Transverse colon (tissue), 4 donors: ENCODE measurements at regions not wholly inside any gene's neighbourhood (a gene's known extent, or its start where the extent isn't known, plus 50 kb on each side); places are given as distances from the start of the nearest gene placed in this dataset.
"Not testable (repeated sequence)": the region's sequence is repeated elsewhere in the genome, so short reads cannot be mapped to it uniquely, and the experiment has no call there.

ENCODE experiments used
- DNase-seq: peaks from one replicate; pipeline ENCODE4 v3.0.0-alpha.2; 2019
- H3K27ac ChIP-seq, 4 donors: fragments of 200-600 bp; sonication (generic); 2 replicates each; pipeline ENCODE4 v1.5.1; 2016 to 2018; ENCODE audit warnings: inconsistent platforms in 4 of 4
- H3K27me3 ChIP-seq: fragments of 200-600 bp; sonication (generic); 2 replicates; pipeline ENCODE4 v1.5.1; 2017; ENCODE audit warnings: inconsistent platforms
- H3K36me3 ChIP-seq, 4 donors: fragments of 200-600 bp; sonication (generic); 2 replicates each; pipeline ENCODE4 v1.5.1; 2017 to 2019; ENCODE audit warnings: inconsistent platforms in 4 of 4
- H3K4me1 ChIP-seq, 4 donors: fragments of 200-600 bp; sonication (generic); 2 replicates each; pipeline ENCODE4 v1.5.1; 2017 to 2020; ENCODE audit warnings: inconsistent platforms in 4 of 4
- H3K4me3 ChIP-seq, 4 donors: fragments of 200-600 bp; sonication (generic); 1 replicate in 1 of 4; 2 replicates in 3 of 4; pipeline versions ENCODE4 v1.5.1 to v1.6.1; 2017 to 2019; ENCODE audit warnings: inconsistent platforms in 4 of 4
- H3K9me3 ChIP-seq, 2 donors: fragments of 200-600 bp; sonication (generic); 2 replicates each; pipeline ENCODE4 v1.5.1; 2017 to 2019; ENCODE audit warnings: inconsistent platforms in 2 of 2
- CTCF ChIP-seq, 5 experiments: fragments of 200-600 bp in 3 of 5; fragments of 450-650 bp in 2 of 5; sonication (generic) in 3 of 5; IDR thresholded peaks; 1 replicate in 2 of 5; 2 replicates in 3 of 5; pipeline ENCODE4 v1.5.1; 2016 to 2017; ENCODE audit warnings: antibody characterized with exemption in 5 of 5, inconsistent platforms in 3 of 5, mild to moderate bottlenecking in 2 of 5, moderate library complexity in 1 of 5
- EP300 ChIP-seq: sonication (generic); formaldehyde crosslinking; IDR thresholded peaks from one replicate; pipeline ENCODE4 v1.6.1; 2017; ENCODE audit warnings: antibody characterized with exemption, low read depth
- POLR2A ChIP-seq: fragments of 450-650 bp; IDR thresholded peaks from one replicate; pipeline ENCODE4 v1.6.1; 2016; ENCODE audit warnings: antibody characterized with exemption, mild to moderate bottlenecking, moderate library complexity
- POLR2AphosphoS5 ChIP-seq, 3 donors: sonication (generic); formaldehyde crosslinking; IDR thresholded peaks; one replicate each; pipeline ENCODE4 v1.6.1; 2016; ENCODE audit warnings: antibody characterized with exemption in 3 of 3
- WGBS, 2 donors: methylation state at CpG; one replicate each; pipeline ENCODE4 v1.1.5; 2018; ENCODE audit warnings: low coverage in 1 of 2; 5-methylcytosine and 5-hydroxymethylcytosine counted together
- in situ Hi-C, 4 donors: fragments of 200-750 bp; cut with MboI; loops; one replicate each; pipeline versions ENCODE4 v1.15.0 to v1.15.1; 2017; ENCODE audit warnings: low sequenced_read_pairs in 3 of 4, low pct_ligation_motif_present in 1 of 4, low pct_unique_long_range_greater_than_20kb in 1 of 4
- intact Hi-C: fragments of 100-400 bp; cut with DNase I; formaldehyde crosslinking; loops from one replicate; pipeline ENCODE4 v1.15.1; 2023; ENCODE audit warnings: low total_unique reads

DNA sequence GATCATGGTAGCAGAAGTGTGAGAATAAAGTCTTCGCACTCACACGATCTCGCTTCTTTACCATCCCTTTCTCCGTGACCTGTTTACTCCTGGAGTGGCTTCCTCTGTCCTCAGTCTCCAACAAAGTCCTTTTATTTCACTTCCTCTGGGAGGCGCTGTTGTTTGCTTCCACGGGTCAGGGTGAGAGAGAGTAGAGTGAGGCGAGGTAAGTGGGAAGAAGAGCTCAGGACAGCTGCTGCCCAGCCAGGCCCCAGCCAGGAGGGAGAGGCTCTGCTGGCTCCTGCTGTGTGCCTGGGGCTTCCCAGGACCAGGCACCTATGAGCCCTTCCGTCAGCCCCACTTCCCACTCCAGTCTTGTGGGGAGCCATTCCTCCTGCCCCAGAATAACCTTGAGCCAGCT, 242.1 kb downstream of the FGF9 start:
- intact Hi-C loops (no loop called here), in situ Hi-C loops (no loop called here)
- H3K4me3 ChIP-seq: no peak overlapping the region
- 65 to 76% methylated on average over 4 to 8 of the region's 8 CpGs for WGBS, 2 donors
- no peaks in the 10 kb centered on the region for H3K36me3 ChIP-seq
- no peaks in the 10 kb centered on the region for H3K27me3 ChIP-seq
- no peak for DNase-seq
- no peaks in the 10 kb centered on the region for H3K4me1 ChIP-seq
- TF ChIP-seq EP300: no peak
- H3K27ac ChIP-seq: no peak overlapping the region
- no peaks in the 10 kb centered on the region for H3K9me3 ChIP-seq

DNA sequence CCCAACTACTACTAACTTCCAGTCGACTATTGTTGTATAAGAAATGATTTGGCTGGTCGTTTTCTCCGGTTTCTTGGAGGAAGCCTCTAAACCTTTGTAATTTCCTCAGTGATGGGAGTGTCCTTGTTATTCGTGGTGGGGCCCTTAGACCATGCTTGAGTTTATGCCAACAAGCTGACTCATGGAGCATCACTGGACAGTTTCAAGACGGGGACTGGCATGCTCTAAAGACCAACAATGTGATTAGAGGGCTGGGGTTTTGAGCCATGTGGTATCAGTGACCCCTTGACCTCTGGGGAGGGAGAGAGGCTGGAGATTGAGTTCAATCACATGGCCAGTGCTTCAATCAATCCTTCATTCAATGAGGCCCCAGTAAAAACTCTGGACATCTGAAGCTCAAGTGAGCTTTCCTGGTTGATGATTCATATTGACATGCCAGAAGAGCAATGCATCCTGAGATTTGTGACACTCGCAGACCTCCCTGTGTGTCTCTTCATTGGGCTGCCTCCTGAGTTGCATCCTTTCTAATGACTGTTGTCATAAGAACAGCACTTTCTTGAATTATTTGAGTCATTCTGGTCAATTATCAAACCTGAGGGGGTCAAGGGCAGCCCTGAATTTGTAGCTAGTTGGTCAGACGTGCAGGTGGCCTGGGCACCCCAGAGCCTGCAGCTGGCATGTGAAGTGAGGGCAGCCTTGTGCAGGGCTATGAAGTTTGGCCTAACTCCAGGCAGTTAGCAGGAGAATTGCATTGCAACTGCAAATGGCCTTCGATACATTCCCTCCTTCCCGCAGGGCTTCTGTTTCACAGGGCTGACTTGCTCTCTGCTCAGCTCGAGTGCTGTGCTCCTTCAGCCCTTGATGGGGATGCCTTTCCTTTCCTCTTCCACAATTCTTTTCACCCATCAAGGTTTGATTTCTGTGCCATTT, 246.5 kb downstream of the FGF9 start:
- Histone ChIP-seq H3K27me3 (no peaks in the 10 kb centered on the region), H3K4me1 (no peaks in the 10 kb centered on the region), H3K36me3 (no peaks in the 10 kb centered on the region), H3K4me3 (no peak overlapping the region), H3K27ac (no peak overlapping the region), H3K9me3 (no peaks in the 10 kb centered on the region)
- TF ChIP-seq POLR2A: no peak
- TF ChIP-seq EP300: no peak
- no peak for TF ChIP-seq CTCF (IDR thresholded peaks at IDR 0.05)
- no peak for TF ChIP-seq POLR2AphosphoS5 (IDR thresholded peaks at IDR 0.05)
- intact Hi-C loops (no loop called here), in situ Hi-C loops (no loop called here)
- DNase-seq: no peak
- WGBS, 2 donors: 68 to 77% methylated on average over 8 to 10 of the region's 10 CpGs

DNA sequence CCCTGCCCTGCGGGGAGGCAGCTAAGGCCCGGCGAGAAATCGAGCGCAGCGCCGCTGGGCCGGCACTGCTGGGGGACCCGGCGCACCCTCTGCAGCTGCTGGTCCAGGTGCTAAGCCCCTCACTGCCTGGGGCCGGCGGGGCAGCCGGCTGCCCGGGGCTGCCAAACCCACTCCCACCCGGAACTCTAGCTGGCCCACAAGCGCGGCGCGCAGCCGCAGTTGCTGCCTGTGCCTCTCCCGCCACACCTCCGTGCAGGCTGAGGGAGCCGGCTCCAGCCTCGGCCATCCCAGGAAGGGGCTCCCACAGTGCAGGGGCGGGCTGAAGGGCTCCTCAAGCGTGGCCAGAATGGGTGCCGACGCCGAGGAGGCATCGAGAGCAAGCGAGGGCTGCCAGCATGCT, 249.9 kb downstream of the FGF9 start:
- H3K27me3 ChIP-seq, H3K9me3 ChIP-seq, H3K4me3 ChIP-seq, H3K4me1 ChIP-seq, DNase-seq, H3K27ac ChIP-seq, H3K36me3 ChIP-seq, in situ Hi-C loops, intact Hi-C loops: not testable (repeated sequence)
- 86% methylated on average over 24 of the region's 31 CpGs; no CpG with 5 or more reads in 1 of the 2 donors for WGBS, 2 donors

GRCh38 chr13:21924958-21925357, 254.1 kb downstream of the FGF9 start:
- whole genome bisulfite sequencing, 2 donors: 90% methylated on average over 6 of the region's 6 CpGs; no CpG with 5 or more reads in 1 of the 2 donors

More at GRCh38 chr13:21924958-21925357, 254.1 kb downstream of the FGF9 start:
- TF ChIP-seq CTCF (IDR thresholded peaks at IDR 0.05) (no peak), POLR2A (no peak), EP300 (no peak), POLR2AphosphoS5 (IDR thresholded peaks at IDR 0.05) (no peak)
- Histone ChIP-seq H3K36me3 (no peaks in the 10 kb centered on the region), H3K4me3 (no peak overlapping the region), H3K27ac (no peak overlapping the region), H3K4me1 (no peaks in the 10 kb centered on the region), H3K27me3 (no peaks in the 10 kb centered on the region), H3K9me3 (no peaks in the 10 kb centered on the region)
- DNase-seq: no peak
- intact Hi-C loops (no loop called here), in situ Hi-C loops (no loop called here)
